Peyer's patch (tissue), 4 donors: ENCODE measurements at regions not wholly inside any gene's neighbourhood (a gene's known extent, or its start where the extent isn't known, plus 50 kb on each side); places are given as distances from the start of the nearest gene placed in this dataset.

ENCODE experiments used
- POLR2A ChIP-seq, 2 donors: fragments of 450-650 bp; IDR thresholded peaks; one replicate each; pipeline ENCODE4 v1.5.1; 2017; ENCODE audit warnings: antibody characterized with exemption in 2 of 2, mild to moderate bottlenecking in 2 of 2, moderate library complexity in 2 of 2
- TF ChIP-seq, protein P1 (sequence below), 6 experiments: fragments of 450-650 bp in 4 of 6; fragments of 200-600 bp in 2 of 6; sonication (generic) in 1 of 6; IDR thresholded peaks; one replicate each; pipeline ENCODE4 v1.5.1; 2017 to 2019; ENCODE audit warnings: antibody characterized with exemption in 6 of 6, mild to moderate bottlenecking in 3 of 6, moderate library complexity in 1 of 6

DNA sequence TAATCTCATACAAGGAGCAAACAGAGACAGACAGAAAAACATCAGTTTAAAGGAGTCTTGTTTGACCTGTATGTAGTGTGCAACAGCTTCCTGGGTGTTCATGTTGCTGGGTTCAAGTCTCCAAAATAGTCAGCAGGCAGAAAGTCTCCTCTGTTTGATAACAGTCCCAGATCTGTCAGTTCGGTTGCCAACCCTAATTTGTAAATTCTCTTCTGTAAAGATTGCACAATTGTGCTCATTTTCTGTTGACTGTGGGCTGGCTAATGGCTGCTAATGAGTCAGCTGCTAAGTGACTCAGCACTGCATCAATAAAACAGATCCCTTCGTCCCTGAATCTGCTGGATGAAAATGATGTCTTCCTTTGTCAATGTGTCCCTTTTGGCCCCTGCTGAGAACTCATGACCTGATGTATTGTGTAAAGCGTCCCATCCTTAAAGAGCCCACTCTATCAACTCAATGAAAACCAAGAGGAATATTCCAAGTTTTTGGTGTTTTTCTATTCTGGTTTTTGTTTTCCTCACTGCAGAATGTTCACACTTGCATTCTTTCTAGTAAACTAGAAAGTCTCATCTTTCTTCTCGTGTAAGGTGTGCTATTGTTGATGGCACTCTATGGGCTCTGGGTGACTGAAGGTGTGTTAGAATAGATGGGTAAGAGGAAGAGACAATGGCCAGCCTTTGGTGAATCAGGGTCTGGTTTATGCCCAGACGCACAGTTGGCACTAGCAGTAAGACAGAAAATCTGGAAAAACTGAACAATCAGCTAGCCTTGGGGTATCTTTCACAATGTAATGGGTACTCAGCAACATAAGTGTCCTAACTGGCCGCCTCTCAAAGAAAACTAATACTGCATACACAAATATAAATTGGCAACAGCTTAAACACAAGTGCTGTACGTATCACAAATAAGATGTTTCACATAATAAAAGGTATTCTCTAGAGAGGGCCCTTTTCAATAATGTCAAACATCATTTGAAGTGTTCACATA is 75.1 kb upstream of the SIPA1L2 start:
- TF ChIP-seq, protein P1, sequence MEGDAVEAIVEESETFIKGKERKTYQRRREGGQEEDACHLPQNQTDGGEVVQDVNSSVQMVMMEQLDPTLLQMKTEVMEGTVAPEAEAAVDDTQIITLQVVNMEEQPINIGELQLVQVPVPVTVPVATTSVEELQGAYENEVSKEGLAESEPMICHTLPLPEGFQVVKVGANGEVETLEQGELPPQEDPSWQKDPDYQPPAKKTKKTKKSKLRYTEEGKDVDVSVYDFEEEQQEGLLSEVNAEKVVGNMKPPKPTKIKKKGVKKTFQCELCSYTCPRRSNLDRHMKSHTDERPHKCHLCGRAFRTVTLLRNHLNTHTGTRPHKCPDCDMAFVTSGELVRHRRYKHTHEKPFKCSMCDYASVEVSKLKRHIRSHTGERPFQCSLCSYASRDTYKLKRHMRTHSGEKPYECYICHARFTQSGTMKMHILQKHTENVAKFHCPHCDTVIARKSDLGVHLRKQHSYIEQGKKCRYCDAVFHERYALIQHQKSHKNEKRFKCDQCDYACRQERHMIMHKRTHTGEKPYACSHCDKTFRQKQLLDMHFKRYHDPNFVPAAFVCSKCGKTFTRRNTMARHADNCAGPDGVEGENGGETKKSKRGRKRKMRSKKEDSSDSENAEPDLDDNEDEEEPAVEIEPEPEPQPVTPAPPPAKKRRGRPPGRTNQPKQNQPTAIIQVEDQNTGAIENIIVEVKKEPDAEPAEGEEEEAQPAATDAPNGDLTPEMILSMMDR (IDR thresholded peaks at IDR 0.05): no peak
- no peak for TF ChIP-seq POLR2A (IDR thresholded peaks at IDR 0.05)
